K562 (cell line): ENCODE measurements at regions not wholly inside any gene's neighbourhood (a gene's known extent, or its start where the extent isn't known, plus 50 kb on each side); places are given as distances from the start of the nearest gene placed in this dataset.

Experiments used
- COPS2 ChIP-seq: fragments of 450-650 bp; conservative IDR thresholded peaks from 2 replicates; pipeline ENCODE4 v1.6.1; 2016; ENCODE audit warnings: mild to moderate bottlenecking, moderate library complexity
- CREBBP ChIP-seq: IDR thresholded peaks from one replicate; pipeline ENCODE4 v1.6.1; 2012; ENCODE audit warnings: low read depth, mild to moderate bottlenecking, control low read depth, inconsistent platforms, low read length
- HCFC1 ChIP-seq: IDR thresholded peaks from 2 replicates; pipeline ENCODE4 v1.6.1; 2012; ENCODE audit warnings: low read depth, low read length, improper control_type of control experiment
- NCOR1 ChIP-seq: fragments of 450-650 bp; IDR thresholded peaks from 2 replicates; pipeline ENCODE4 v1.6.1; 2016; ENCODE audit warnings: mild to moderate bottlenecking, moderate library complexity
- PHF20 ChIP-seq: fragments of 450-650 bp; IDR thresholded peaks from 2 replicates; pipeline ENCODE4 v1.6.1; 2018; ENCODE audit not compliant: partially characterized antibody
- SMC3 ChIP-seq: conservative IDR thresholded peaks from 2 replicates; pipeline ENCODE4 v1.6.1; 2011; ENCODE audit warnings: low read depth, low read length, improper control_type of control experiment; ENCODE audit not compliant: insufficient read depth
- SOX6 ChIP-seq: fragments of 450-650 bp; IDR thresholded peaks from 2 replicates; pipeline ENCODE4 v1.6.1; 2014; ENCODE audit warnings: mild to moderate bottlenecking
- SRSF9 ChIP-seq: fragments of 200-400 bp; formaldehyde crosslinking; IDR thresholded peaks from 2 replicates; pipeline ENCODE4 v1.6.1; 2017; ENCODE audit warnings: low read depth, low read length, borderline replicate concordance
- TSC22D4 ChIP-seq: fragments of 450-650 bp; IDR thresholded peaks from 2 replicates; pipeline ENCODE4 v1.6.1; 2016; ENCODE audit warnings: missing genetic modification characterization, missing biosample characterization, control low read depth
- ZNF140 ChIP-seq: fragments of 250-450 bp; sonication (Bioruptor Pico); IDR thresholded peaks from 2 replicates; pipeline ENCODE4 v1.8.0; 2021; ENCODE audit warnings: moderate library complexity, mild to moderate bottlenecking, inconsistent platforms
- ZNF184 ChIP-seq: sonication (generic); formaldehyde crosslinking; IDR thresholded peaks from 2 replicates; pipeline ENCODE4 v1.5.0; 2020; ENCODE audit warnings: missing genetic modification reagents
- ZNF224 ChIP-seq: sonication (generic); formaldehyde crosslinking; IDR thresholded peaks from 2 replicates; pipeline ENCODE4 v1.8.0; 2022; ENCODE audit warnings: mild to moderate bottlenecking, missing genetic modification reagents
- ZNF253 ChIP-seq: fragments of 250-450 bp; sonication (Bioruptor Pico); conservative IDR thresholded peaks from 2 replicates; pipeline ENCODE4 v1.6.1; 2021; ENCODE audit warnings: mild to moderate bottlenecking
- ZNF324 ChIP-seq: fragments of 250-450 bp; sonication (Bioruptor Pico); IDR thresholded peaks from 2 replicates; pipeline ENCODE4 v1.4.0; 2020; ENCODE audit warnings: mild to moderate bottlenecking
- ZNF766 ChIP-seq: fragments of 200-800 bp; sonication (Bioruptor generic); conservative IDR thresholded peaks from 2 replicates; pipeline ENCODE4 v1.6.1; 2016; ENCODE audit warnings: missing genetic modification characterization, missing compliant biosample characterization
- TF ChIP-seq, protein P1 (sequence below): IDR thresholded peaks from 2 replicates; pipeline ENCODE4 v1.6.1; 2011; ENCODE audit warnings: borderline replicate concordance, low read depth, mild to moderate bottlenecking, moderate library complexity, low read length; ENCODE audit not compliant: insufficient read depth, poor library complexity, severe bottlenecking
- TF ChIP-seq, protein P2 (sequence below): fragments of 450-650 bp; IDR thresholded peaks from 2 replicates; pipeline ENCODE4 v1.6.1; 2016; ENCODE audit warnings: missing biosample characterization, missing genetic modification characterization
- TF ChIP-seq, protein P3 (sequence below), 2 experiments: fragments of 250-450 bp in 1 of 2; fragments of 450-650 bp in 1 of 2; sonication (Bioruptor Pico) in 1 of 2; IDR thresholded peaks; 2 replicates each; pipeline versions ENCODE4 v1.6.1 to v1.8.0; 2016 to 2021; ENCODE audit warnings: mild to moderate bottlenecking in 2 of 2, moderate library complexity in 2 of 2, missing compliant biosample characterization in 1 of 2, missing genetic modification characterization in 1 of 2
- TF ChIP-seq, protein P4 (sequence below): fragments of 450-650 bp; IDR thresholded peaks from 2 replicates; pipeline ENCODE4 v1.6.1; 2016; ENCODE audit warnings: mild to moderate bottlenecking
- TF ChIP-seq, protein P5 (sequence below): fragments of 450-650 bp; formaldehyde crosslinking; IDR thresholded peaks from 2 replicates; pipeline ENCODE4 v1.4.0; 2022; ENCODE audit warnings: missing genetic modification characterization

DNA sequence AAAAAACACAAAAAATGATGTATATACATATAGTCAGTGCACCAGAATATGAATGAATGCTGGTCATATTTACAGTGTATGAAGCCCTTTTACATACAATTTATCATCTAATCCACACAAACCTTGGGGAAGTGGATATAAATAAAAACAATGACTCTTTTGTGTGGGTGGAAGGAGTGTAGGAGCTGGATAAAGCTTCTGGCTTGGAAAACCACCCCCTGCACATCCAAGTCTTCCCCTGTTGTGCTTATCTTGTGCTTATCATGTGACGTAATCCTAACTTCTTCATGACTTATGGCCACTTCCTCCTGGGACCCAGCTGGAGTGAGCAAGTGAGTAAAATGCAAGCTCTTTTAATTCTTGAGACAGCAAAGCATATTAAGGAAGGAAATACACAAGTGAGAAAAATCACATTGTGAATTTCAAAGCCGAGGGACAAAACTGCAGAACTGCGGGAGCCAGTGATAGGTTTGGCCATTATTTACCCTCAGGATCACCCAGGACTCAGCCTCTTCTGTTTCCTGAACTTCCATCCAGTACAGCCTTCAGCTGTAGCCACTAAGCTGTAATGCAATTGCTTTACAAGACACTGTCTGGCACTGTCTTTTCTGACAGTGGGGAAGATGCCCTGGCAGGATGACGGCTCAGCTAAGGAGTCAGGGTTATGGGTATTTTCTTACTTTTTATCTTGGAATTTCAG is 104.0 kb upstream of the PPM1J start (continued):
- TF ChIP-seq ZNF224 (CRISPR knock-in tag) (no peak), TSC22D4 (tag) (no peak), ZNF184 (CRISPR knock-in tag) (no peak), SMC3 (no peak), COPS2 (no peak), SOX6 (peak; percentile 95), ZNF766 (CRISPR knock-in tag) (peak; percentile 74; the same call in 1 of the 2 replicates), ZNF140 (CRISPR knock-in tag) (no peak), NCOR1 (peak; percentile 80), HCFC1 (no peak), CREBBP (no peak), SRSF9 (no peak), ZNF324 (CRISPR knock-in tag) (no peak), PHF20 (no peak), ZNF253 (CRISPR knock-in tag) (no peak)
- TF ChIP-seq, protein P1, sequence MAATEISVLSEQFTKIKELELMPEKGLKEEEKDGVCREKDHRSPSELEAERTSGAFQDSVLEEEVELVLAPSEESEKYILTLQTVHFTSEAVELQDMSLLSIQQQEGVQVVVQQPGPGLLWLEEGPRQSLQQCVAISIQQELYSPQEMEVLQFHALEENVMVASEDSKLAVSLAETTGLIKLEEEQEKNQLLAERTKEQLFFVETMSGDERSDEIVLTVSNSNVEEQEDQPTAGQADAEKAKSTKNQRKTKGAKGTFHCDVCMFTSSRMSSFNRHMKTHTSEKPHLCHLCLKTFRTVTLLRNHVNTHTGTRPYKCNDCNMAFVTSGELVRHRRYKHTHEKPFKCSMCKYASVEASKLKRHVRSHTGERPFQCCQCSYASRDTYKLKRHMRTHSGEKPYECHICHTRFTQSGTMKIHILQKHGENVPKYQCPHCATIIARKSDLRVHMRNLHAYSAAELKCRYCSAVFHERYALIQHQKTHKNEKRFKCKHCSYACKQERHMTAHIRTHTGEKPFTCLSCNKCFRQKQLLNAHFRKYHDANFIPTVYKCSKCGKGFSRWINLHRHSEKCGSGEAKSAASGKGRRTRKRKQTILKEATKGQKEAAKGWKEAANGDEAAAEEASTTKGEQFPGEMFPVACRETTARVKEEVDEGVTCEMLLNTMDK = no peak
- TF ChIP-seq, protein P2, sequence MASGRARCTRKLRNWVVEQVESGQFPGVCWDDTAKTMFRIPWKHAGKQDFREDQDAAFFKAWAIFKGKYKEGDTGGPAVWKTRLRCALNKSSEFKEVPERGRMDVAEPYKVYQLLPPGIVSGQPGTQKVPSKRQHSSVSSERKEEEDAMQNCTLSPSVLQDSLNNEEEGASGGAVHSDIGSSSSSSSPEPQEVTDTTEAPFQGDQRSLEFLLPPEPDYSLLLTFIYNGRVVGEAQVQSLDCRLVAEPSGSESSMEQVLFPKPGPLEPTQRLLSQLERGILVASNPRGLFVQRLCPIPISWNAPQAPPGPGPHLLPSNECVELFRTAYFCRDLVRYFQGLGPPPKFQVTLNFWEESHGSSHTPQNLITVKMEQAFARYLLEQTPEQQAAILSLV (tag) = no peak
- TF ChIP-seq, protein P3, sequence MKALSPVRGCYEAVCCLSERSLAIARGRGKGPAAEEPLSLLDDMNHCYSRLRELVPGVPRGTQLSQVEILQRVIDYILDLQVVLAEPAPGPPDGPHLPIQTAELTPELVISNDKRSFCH (CRISPR knock-in tag; IDR thresholded peaks at IDR 0.05) = no peak
- TF ChIP-seq, protein P3 (tag; IDR thresholded peaks at IDR 0.05) = no peak
- TF ChIP-seq, protein P4, sequence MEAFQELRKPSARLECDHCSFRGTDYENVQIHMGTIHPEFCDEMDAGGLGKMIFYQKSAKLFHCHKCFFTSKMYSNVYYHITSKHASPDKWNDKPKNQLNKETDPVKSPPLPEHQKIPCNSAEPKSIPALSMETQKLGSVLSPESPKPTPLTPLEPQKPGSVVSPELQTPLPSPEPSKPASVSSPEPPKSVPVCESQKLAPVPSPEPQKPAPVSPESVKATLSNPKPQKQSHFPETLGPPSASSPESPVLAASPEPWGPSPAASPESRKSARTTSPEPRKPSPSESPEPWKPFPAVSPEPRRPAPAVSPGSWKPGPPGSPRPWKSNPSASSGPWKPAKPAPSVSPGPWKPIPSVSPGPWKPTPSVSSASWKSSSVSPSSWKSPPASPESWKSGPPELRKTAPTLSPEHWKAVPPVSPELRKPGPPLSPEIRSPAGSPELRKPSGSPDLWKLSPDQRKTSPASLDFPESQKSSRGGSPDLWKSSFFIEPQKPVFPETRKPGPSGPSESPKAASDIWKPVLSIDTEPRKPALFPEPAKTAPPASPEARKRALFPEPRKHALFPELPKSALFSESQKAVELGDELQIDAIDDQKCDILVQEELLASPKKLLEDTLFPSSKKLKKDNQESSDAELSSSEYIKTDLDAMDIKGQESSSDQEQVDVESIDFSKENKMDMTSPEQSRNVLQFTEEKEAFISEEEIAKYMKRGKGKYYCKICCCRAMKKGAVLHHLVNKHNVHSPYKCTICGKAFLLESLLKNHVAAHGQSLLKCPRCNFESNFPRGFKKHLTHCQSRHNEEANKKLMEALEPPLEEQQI = peak; percentile 63
- TF ChIP-seq, protein P5, sequence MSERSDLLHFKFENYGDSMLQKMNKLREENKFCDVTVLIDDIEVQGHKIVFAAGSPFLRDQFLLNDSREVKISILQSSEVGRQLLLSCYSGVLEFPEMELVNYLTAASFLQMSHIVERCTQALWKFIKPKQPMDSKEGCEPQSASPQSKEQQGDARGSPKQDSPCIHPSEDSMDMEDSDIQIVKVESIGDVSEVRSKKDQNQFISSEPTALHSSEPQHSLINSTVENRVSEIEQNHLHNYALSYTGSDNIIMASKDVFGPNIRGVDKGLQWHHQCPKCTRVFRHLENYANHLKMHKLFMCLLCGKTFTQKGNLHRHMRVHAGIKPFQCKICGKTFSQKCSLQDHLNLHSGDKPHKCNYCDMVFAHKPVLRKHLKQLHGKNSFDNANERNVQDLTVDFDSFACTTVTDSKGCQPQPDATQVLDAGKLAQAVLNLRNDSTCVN = no peak
